Peyer's patch (tissue), 4 donors: ENCODE measurements at regions not wholly inside any gene's neighbourhood (a gene's known extent, or its start where the extent isn't known, plus 50 kb on each side); places are given as distances from the start of the nearest gene placed in this dataset.
"Not testable (repeated sequence)": the region's sequence is repeated elsewhere in the genome, so short reads cannot be mapped to it uniquely, and the experiment has no call there.

Experiments
- CTCF ChIP-seq, 6 experiments: fragments of 450-650 bp in 4 of 6; fragments of 200-600 bp in 2 of 6; sonication (generic) in 1 of 6; IDR thresholded peaks; one replicate each; pipeline ENCODE4 v1.5.1; 2017 to 2019; ENCODE audit warnings: antibody characterized with exemption in 6 of 6, mild to moderate bottlenecking in 3 of 6, moderate library complexity in 1 of 6
- POLR2A ChIP-seq, 2 donors: fragments of 450-650 bp; IDR thresholded peaks; one replicate each; pipeline ENCODE4 v1.5.1; 2017; ENCODE audit warnings: antibody characterized with exemption in 2 of 2, mild to moderate bottlenecking in 2 of 2, moderate library complexity in 2 of 2

GRCh38 chr5:1609111-1609510 is 85.4 kb upstream of the LPCAT1 start:
- TF ChIP-seq CTCF, POLR2A (IDR thresholded peaks at IDR 0.05): not testable (repeated sequence)
